Fibroblast of skin of left quadriceps (primary cell): ENCODE measurements at regions not wholly inside any gene's neighbourhood (a gene's known extent, or its start where the extent isn't known, plus 50 kb on each side); places are given as distances from the start of the nearest gene placed in this dataset.
"Not testable (repeated sequence)": the region's sequence is repeated elsewhere in the genome, so short reads cannot be mapped to it uniquely, and the experiment has no call there.

Experiments
- DNase-seq, 2 experiments: peaks; one replicate each; pipeline ENCODE4 v3.0.0-alpha.2; 2013; ENCODE audit warnings: low read depth in 2 of 2

GRCh38 chr18:67139899-67140298, 376.6 kb downstream of the DSEL start:
- no peak for DNase-seq

DNA sequence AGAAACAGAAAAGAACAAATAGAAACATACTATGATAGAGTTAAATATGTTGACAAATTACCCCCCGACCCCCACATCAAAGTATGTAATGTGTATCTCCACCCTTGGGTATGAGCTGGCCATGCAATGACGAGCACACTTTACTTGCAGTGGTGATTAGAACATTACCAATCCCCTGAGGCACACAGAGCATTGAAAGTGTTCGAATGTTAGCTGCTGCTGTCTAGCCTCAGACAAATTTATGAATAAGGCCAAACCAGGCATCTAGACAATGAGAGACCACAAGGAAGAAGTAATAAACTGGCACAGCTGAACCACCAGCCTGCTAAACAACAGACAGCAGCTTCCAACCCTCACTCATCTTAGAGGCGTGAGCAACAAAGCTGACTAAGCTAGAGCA, 380.5 kb downstream of the DSEL start:
- DNase-seq = no peak

- DNase-seq = no peak
These were observed 381.6 kb downstream of the DSEL start for GRCh38 chr18:67134911-67135310.

GRCh38 chr18:67133669-67134068, 382.9 kb downstream of the DSEL start:
- DNase-seq = no peak

- DNase-seq = no peak
These were observed 383.6 kb downstream of the DSEL start for GRCh38 chr18:67132919-67133318.

DNA sequence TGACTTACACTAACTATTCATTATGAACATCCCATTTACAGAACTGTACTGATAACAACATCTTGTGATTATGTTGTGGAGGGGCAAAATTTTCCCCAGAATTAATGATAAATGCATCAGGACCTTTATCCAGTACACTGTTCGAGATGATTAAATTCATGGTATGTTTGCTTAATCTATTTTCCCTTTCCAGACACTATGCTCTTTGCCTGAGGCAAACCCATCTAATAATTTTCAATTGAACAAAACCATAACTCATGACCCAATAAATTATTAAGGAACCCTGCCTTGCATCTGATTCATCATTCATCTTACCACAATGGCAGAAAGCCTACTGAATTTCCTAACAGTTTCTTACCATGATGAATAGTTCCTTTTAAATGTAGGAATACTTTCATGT, 385.0 kb downstream of the DSEL start:
- DNase-seq = no peak

DNA sequence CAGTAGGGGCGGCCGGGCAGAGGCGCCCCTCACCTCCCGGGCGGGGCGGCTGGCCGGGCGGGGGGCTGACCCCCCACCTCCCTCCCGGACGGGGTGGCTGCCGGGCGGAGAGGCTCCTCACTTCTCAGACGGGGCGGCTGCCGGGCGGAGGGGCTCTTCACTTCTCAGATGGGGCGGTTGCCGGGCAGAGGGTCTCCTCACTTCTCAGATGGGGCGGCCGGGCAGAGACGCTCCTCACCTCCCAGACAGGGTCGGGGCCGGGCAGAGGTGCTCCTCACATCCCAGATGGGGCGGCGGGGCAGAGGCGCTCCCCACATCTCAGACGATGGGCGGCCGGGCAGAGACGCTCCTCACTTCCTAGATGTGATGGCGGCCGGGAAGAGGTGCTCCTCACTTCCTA, 389.8 kb downstream of the DSEL start:
- not testable (repeated sequence) for DNase-seq

DNA sequence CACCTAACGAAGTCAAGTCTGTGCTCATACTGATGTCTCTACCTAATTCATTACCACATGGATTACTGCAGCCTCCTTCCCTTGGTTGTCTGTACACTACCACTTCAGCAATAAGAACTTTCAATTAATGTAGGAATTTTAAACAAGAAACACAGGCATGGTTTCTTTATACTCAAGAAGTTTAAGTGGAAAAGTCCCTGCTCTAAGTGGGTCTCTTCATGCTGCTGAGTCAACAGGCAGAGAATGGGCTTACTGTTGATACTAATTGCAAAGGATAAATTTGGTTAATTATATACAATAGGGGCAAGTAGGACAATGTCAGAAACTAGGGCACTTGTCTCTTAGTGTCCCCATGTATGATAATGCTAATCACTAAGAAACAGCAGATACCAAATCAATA, 392.6 kb downstream of the DSEL start:
- no peak for DNase-seq

DNA sequence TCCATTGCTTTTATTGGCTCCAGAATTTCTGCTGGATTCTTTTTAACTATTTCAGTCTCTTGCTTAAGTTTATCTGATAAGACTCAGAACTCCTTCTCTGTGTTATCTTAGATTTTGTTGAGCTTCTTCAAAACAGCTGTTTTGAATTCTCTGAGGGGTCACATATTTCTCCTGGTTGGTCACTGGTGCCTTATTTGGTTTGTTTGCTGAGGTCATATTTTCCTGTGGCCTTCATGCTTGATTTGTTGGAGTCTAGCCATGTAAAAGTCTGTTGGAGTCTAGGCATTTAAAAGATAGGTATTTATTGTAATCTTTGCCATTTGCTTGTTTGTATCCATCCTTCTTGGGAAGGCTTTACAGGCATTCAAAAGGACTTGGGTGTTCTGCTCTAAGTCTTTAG, 398.7 kb downstream of the DSEL start:
- peak; percentile 7 to 8 for DNase-seq

DNA sequence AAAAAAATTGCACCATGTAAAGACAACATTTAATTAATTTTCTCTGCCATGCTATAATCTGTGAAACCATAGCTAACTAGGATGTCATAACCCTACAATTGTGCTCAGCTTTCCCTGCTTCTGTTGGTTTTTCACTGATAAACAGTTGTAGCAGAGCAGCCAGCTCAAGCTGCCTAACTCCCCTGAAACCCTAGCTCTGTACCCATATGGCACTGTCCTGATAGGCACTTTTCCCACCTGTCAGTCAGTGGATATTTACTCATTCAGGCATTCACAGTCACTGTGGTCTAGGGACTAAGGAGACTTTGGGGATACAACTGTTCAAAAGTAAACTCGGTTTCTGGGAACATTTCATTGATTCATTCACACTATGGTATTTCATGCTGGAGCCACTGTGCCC, 407.0 kb downstream of the DSEL start:
- DNase-seq = no peak

DNA sequence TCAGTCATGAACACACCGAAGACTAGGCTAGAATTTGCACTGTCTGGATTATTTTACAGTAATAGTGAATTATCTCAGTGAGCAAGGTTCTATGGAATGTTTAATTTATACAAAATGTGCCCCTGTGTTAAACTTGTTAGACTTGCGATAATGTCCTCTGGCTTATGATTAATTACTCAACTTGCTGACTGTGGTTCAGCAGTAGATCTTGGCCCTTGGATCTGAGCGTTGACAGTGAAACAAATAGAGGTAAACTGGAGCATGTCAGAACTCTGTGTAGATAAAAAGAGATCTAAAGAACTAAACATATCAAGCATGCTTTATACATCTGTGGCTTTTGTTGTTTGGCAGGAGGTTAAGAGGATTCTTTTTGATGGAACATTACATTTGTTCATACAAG, 407.6 kb downstream of the DSEL start:
- DNase-seq = peak in 1 of 2 experiments; percentile 4

DNA sequence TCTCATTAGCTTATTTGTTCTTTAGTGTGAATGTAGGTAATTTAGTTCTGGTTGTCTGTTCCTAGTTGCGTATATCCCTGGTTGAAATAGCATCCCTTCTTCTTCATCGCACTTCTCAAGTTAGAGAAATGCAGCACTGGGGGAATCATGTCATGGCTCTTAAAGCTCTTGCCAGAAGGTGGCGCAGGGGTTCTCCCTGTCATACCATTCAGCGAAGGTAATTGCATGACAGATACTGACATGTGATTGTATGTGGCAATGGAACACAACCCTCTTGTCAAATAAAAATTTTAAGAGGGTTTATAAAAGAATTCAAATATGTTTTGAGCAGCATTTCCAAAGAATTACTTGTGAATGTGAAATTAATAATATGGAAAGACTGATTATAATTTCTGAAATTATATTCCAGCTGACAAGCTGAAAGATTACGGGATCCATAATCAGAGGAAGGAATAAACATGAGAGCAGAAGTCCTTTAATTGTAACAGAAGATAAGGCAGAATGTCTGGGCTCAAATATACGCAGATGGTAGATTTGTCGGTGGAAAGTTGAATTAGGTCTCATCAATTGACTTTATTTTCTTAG, 411.7 kb downstream of the DSEL start:
- DNase-seq = peak; percentile 42 to 47

DNA sequence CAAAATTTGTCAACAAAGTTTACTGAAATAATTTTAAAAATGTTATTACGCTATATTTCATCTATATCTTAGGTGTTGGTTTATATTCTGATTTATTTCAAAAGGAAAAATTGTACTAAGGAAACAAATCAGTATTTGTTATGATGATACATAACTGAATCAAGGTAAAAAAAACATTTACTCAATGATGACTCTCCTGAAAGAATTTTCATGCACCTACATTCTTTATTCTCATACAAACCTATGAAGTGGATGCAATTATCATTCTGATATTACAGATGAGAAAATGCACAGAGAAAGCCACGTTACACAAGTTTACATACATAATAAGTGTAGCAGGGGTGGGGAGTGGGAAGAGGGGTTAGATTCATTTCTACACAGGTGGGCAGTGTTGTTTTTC, 422.4 kb downstream of the DSEL start:
- DNase-seq = no peak

DNA sequence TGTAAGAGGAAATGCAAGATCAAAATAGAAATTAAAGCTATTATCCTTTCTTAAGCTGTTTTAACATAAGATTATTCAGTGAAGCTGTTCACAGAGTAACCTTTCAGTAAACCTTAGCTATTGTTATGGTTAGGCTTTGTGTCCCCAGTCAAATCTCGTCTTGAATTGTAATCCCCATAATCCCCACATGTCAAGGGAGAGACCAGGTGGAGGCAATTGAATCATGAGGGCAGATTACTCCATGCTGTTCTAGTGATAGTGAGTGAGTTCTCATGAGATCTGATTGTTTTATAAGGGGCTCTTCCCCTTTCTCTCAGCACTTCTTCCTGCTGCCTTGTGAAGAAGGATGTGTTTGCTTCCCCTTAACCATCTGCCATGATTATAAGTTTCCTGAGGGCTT, 424.4 kb downstream of the DSEL start:
- no peak for DNase-seq

GRCh38 chr18:67081482-67082211, 434.9 kb downstream of the DSEL start:
- no peak for DNase-seq

DNA sequence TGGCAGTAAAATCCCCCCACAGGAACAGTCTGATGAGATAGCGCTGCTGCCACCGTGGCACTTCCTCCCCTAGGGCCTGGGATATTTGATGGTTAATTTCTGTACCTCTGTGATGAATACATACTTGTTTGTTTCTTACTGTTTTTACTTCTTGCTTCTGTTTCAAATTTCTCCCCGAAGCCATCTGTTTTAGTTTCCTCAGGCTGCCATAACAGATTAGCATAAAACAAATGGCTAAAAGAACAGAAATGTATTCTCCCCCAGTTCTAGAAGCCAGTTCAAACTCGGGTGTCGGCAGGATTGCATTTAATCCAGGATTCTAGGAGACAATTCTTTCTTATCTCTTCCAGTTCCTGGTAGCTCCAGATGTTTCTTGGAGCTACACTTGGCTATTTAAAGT, 435.9 kb downstream of the DSEL start:
- DNase-seq = no peak

DNA sequence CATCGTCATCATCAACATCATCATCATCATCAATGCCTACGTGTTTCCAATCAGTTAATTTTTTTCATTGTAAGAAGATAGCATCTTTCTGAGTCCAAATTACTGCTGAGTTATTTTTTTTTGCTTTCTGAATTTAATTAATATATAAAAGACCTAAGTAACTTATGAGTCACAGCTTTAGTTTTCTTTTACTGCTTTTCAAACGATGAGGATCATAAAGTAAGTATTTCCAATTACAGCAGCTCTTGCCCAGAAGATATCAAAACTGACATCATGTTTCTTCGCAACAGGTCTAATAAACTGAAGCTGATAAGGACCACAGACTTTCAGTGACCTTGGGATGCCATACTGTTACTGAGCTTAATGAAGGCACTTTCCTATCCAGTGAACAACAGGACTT, 442.2 kb downstream of the DSEL start:
- no peak for DNase-seq

- no peak for DNase-seq
These were observed 443.7 kb downstream of the DSEL start for GRCh38 chr18:67072791-67073190.

DNA sequence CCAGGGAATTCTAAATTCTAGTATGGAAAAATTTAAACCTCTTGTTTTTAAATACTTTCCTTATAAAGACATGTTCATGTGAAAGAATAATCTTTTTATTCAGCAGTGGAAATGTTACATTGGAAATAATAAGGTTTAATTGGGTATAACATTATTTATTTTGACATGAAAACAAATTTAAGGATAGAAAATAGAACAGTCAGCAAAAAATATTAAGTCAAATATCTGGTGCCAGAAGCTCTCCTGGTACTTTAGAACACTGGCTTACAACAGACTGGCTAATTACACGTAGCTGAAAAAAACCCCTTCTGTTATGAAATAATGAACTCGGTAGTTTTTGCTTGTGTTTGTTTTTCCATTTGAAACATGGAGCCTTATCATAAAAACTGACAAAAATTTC, 447.9 kb downstream of the DSEL start:
- no peak for DNase-seq

GRCh38 chr18:67047334-67047733, 443.4 kb upstream of the CDH19 start:
- no peak for DNase-seq

DNA sequence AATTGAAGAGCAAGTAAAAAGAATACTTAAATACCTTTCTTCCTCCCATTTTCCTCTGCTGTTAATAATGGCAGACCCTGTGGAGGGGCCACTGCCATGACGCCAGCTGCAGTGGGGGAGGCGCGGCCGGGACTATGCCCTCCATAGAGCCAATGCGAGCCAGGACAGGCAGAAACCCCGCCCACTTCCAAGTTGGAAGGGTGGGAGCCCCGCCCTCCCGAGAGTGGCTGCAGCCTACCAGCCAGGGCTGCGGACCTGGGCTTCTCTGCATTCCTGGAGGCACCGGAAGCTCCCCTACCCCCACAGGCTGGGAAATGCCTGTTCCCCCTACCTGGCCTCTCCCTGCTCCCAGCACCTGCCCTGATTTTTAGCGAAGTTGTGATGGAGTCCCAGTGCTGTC, 439.4 kb upstream of the CDH19 start:
- DNase-seq = no peak

GRCh38 chr18:67041334-67041733, 437.4 kb upstream of the CDH19 start:
- DNase-seq = no peak

- DNase-seq = no peak
These were observed 431.1 kb upstream of the CDH19 start for GRCh38 chr18:67035026-67035425.

GRCh38 chr18:67023059-67023458, 419.2 kb upstream of the CDH19 start:
- no peak for DNase-seq
